GM21576 (cell line): ENCODE measurements at regions not wholly inside any gene's neighbourhood (a gene's known extent, or its start where the extent isn't known, plus 50 kb on each side); places are given as distances from the start of the nearest gene placed in this dataset.
A peak's percentile ranks its signal among the peaks of the same experiment; 100 is the strongest.
"Not testable (repeated sequence)": the region's sequence is repeated elsewhere in the genome, so short reads cannot be mapped to it uniquely, and the experiment has no call there.

ENCODE experiments used
- ATAC-seq: cut with Tn5 transposase; IDR thresholded peaks from one replicate; pipeline ENCODE4 v1.9.1; 2021; ENCODE audit warnings: mild to moderate bottlenecking, moderate library complexity; ENCODE audit not compliant: unreplicated experiment

GRCh38 chr13:91233291-91233690 lies 114.2 kb upstream of the MIR17HG start:
- ATAC-seq, result no peak

GRCh38 chr13:91236182-91236581 lies 111.3 kb upstream of the MIR17HG start:
- ATAC-seq, result no peak

GRCh38 chr13:91236921-91237320 lies 110.6 kb upstream of the MIR17HG start:
- no peak for ATAC-seq

GRCh38 chr13:91238036-91238435 lies 109.5 kb upstream of the MIR17HG start:
- peak; percentile 86 for ATAC-seq

- ATAC-seq, result no peak
Observed at GRCh38 chr13:91240341-91240740, 107.1 kb upstream of the MIR17HG start.

- no peak for ATAC-seq
Observed at GRCh38 chr13:91241221-91241933, 106.1 kb upstream of the MIR17HG start.

GRCh38 chr13:91242652-91243051 lies 104.8 kb upstream of the MIR17HG start:
- ATAC-seq, result no peak

- no peak for ATAC-seq
Observed at GRCh38 chr13:91245288-91245687, 102.2 kb upstream of the MIR17HG start.

GRCh38 chr13:91247768-91248167 lies 99.7 kb upstream of the MIR17HG start:
- ATAC-seq, result no peak

- ATAC-seq, result no peak
Observed at GRCh38 chr13:91248249-91248648, 99.2 kb upstream of the MIR17HG start.

GRCh38 chr13:91249370-91249769 lies 98.1 kb upstream of the MIR17HG start:
- no peak for ATAC-seq

GRCh38 chr13:91249861-91250260 lies 97.6 kb upstream of the MIR17HG start:
- no peak for ATAC-seq

- ATAC-seq, result not testable (repeated sequence)
Observed at GRCh38 chr13:91251573-91251972, 95.9 kb upstream of the MIR17HG start.

- ATAC-seq, result no peak
Observed at GRCh38 chr13:91264484-91264883, 83.0 kb upstream of the MIR17HG start.

- no peak for ATAC-seq
Observed at GRCh38 chr13:91269237-91269636, 78.2 kb upstream of the MIR17HG start.

- no peak for ATAC-seq
Observed at GRCh38 chr13:91270031-91270430, 77.5 kb upstream of the MIR17HG start.

GRCh38 chr13:91272235-91272777 lies 75.2 kb upstream of the MIR17HG start:
- no peak for ATAC-seq

GRCh38 chr13:91273675-91274074 lies 73.8 kb upstream of the MIR17HG start:
- ATAC-seq, result no peak

GRCh38 chr13:91277013-91277676 lies 70.3 kb upstream of the MIR17HG start:
- ATAC-seq, result no peak

GRCh38 chr13:91278291-91278690 lies 69.2 kb upstream of the MIR17HG start:
- ATAC-seq, result no peak

- no peak for ATAC-seq
Observed at GRCh38 chr13:91278888-91279287, 68.6 kb upstream of the MIR17HG start.

- ATAC-seq, result no peak
Observed at GRCh38 chr13:91280801-91281200, 66.7 kb upstream of the MIR17HG start.
